ENCODE measurements at regions not wholly inside any gene's neighbourhood (a gene's known extent, or its start where the extent isn't known, plus 50 kb on each side); places are given as distances from the start of the nearest gene placed in this dataset.
A peak's percentile ranks its signal among the peaks of the same experiment; 100 is the strongest.

DNA sequence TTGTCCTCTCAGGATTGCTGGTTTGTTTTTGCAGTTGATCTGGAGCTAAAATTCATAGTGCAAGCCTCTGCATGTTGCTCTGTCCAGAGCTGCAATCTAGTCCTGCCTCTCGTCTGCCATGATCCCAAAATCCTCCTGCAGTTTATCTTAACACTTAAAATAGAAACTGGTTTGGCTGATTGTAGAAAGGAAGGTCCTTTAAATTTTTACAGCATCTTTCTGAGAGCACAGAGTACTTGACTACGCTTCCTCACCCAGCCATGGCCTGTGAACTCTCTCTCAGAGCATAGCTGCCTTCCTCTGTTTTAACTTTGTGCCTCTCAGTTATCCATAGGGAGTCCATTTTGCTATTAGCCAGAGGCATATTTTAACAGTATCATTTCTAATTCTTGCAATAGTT is 877.1 kb downstream of the C12orf50 start:
- H3K23me2 ChIP-seq (ENCODE audit: insufficient read length, low read depth, low read length, poor library complexity, severe bottlenecking), result no peaks in the 10 kb centered on the region
- no peak overlapping the region for H3K4me2 ChIP-seq (ENCODE audit: insufficient read depth, insufficient read length, low read length)
- no peaks in the 10 kb centered on the region for H3K4me1 ChIP-seq (ENCODE audit: insufficient read depth, low read length)
- H4K8ac ChIP-seq (replicated peaks; ENCODE audit: insufficient read length, low read depth, low read length), result no peak overlapping the region
- DNase-seq, result no peak
- no peak overlapping the region for H2BK120ac ChIP-seq (ENCODE audit: low read depth, low read length, poor library complexity, severe bottlenecking)
- H3K9me3 ChIP-seq (ENCODE audit: control insufficient read depth, low read depth, low read length), result no peaks in the 10 kb centered on the region
- Mint-ChIP-seq H3K4me1 (peaks cover 12 to 15% of the 10 kb centered on the region in 2 experiments), H3K4me3 (no peak overlapping the region), H3K27me3 (ENCODE audit: low read depth) (no peaks in the 10 kb centered on the region; the same call in none of the 2 replicates), H3K36me3 (ENCODE audit: insufficient read depth in 1 of 3, low read depth in 3 of 3) (peaks cover 4 to 14% (median 4%) of the 10 kb centered on the region in 3 experiments; a peak in 6 of 7 replicates), H3K9me3 (peaks cover 0 to 6% of the 10 kb centered on the region in 2 experiments; a peak in 4 of 5 replicates), H3K27ac (peak overlapping the region in 1 of 3 experiments; percentile 60; a peak in 1 of 7 replicates)
- no peak overlapping the region for H2BK20ac ChIP-seq (ENCODE audit: low read depth, low read length, poor library complexity, severe bottlenecking)
- H3K79me1 ChIP-seq (ENCODE audit: insufficient read depth, low read depth, low read length, poor library complexity, severe bottlenecking), result no peaks in the 10 kb centered on the region
- no peak overlapping the region for H3K18ac ChIP-seq (ENCODE audit: insufficient read length, low read depth, low read length)
- H4K91ac ChIP-seq (ENCODE audit: insufficient read length, low read depth, low read length), result no peak overlapping the region
- no peaks in the 10 kb centered on the region for H4K20me1 ChIP-seq (ENCODE audit: control insufficient read depth, insufficient read depth, insufficient read length)
- no peak overlapping the region for H2BK5ac ChIP-seq (ENCODE audit: insufficient read length, low read length)
- no peak overlapping the region for H2BK12ac ChIP-seq (ENCODE audit: insufficient read length, low read depth, low read length)
- H3K14ac ChIP-seq (ENCODE audit: insufficient read depth, low read length), result no peak overlapping the region
- no peak overlapping the region for H3K4ac ChIP-seq (ENCODE audit: low read depth, low read length)
- no peak overlapping the region for H2AK5ac ChIP-seq (ENCODE audit: insufficient read length, low read length)
- H3K9ac ChIP-seq (ENCODE audit: extremely low read depth, insufficient read length, low read length), result no peak overlapping the region
- WGBS (ENCODE audit: extremely low coverage, insufficient read length, low lambda C conversion rate), result no CpG with 5 or more reads among the region's 2 CpGs
- H3K27me3 ChIP-seq (ENCODE audit: insufficient read depth, low read length), result no peaks in the 10 kb centered on the region
- no peak overlapping the region for H2BK15ac ChIP-seq (ENCODE audit: low read depth, low read length)
- H3K27ac ChIP-seq (ENCODE audit: insufficient read length, low read depth, low read length), result no peak overlapping the region
- no peak overlapping the region for H4K5ac ChIP-seq (ENCODE audit: insufficient read length, low read depth, low read length)
- no peak overlapping the region for H3K23ac ChIP-seq (ENCODE audit: insufficient read length, low read depth, low read length)
- H3K79me2 ChIP-seq (ENCODE audit: insufficient read depth, low read length), result no peaks in the 10 kb centered on the region
- H2AFZ ChIP-seq (ENCODE audit: low read length), result no peak overlapping the region
- no peak overlapping the region for H3K56ac ChIP-seq (ENCODE audit: insufficient read length, low read depth, low read length)
- no peak overlapping the region for H3T11ph ChIP-seq (ENCODE audit: low read length)
- TF ChIP-seq, protein P1, sequence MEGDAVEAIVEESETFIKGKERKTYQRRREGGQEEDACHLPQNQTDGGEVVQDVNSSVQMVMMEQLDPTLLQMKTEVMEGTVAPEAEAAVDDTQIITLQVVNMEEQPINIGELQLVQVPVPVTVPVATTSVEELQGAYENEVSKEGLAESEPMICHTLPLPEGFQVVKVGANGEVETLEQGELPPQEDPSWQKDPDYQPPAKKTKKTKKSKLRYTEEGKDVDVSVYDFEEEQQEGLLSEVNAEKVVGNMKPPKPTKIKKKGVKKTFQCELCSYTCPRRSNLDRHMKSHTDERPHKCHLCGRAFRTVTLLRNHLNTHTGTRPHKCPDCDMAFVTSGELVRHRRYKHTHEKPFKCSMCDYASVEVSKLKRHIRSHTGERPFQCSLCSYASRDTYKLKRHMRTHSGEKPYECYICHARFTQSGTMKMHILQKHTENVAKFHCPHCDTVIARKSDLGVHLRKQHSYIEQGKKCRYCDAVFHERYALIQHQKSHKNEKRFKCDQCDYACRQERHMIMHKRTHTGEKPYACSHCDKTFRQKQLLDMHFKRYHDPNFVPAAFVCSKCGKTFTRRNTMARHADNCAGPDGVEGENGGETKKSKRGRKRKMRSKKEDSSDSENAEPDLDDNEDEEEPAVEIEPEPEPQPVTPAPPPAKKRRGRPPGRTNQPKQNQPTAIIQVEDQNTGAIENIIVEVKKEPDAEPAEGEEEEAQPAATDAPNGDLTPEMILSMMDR (conservative IDR thresholded peaks at IDR 0.05), result no peak
